Activated CD8-positive, alpha-beta T cell treated with anti-CD3 and anti-CD28 coated beads, Interleukin-2, amount 10 ng/mL, durations not matched to agents 7 days and 5 days (primary cell): ENCODE measurements at regions not wholly inside any gene's neighbourhood (a gene's known extent, or its start where the extent isn't known, plus 50 kb on each side); places are given as distances from the start of the nearest gene placed in this dataset.

Experiments
- ATAC-seq: fragments of 150-1000 bp; cut with Tn5 transposase; one replicate; pipeline ENCODE4 v1.10.0; 2021; ENCODE audit warnings: moderate library complexity
- CTCF ChIA-PET: fragments of 350-600 bp; sonication (Branson Sonifier 250); formaldehyde crosslinking; loops from one replicate; lab custom pipeline; 2021; ENCODE audit warnings: antibody characterized with exemption; lab: Charles Lee
- POLR2A ChIA-PET: fragments of 350-600 bp; sonication (Branson Sonifier 250); formaldehyde crosslinking; loops from one replicate; lab custom pipeline; 2021; ENCODE audit warnings: antibody characterized with exemption; lab: Charles Lee
- DNase-seq: peaks from one replicate; pipeline ENCODE4 v3.0.0-alpha.2; 2020
- H3K27ac Mint-ChIP-seq: one replicate; pipeline ENCODE4 v1.8.0; 2021; ENCODE audit warnings: mild to moderate bottlenecking, mixed read lengths
- H3K27me3 Mint-ChIP-seq: one replicate; pipeline ENCODE4 v1.8.0; 2021; ENCODE audit warnings: low read depth, mixed read lengths
- H3K36me3 Mint-ChIP-seq: one replicate; pipeline ENCODE4 v1.8.0; 2021; ENCODE audit warnings: low read depth, mixed read lengths
- H3K4me1 Mint-ChIP-seq: one replicate; pipeline ENCODE4 v1.8.0; 2021; ENCODE audit warnings: low read depth, mixed read lengths
- H3K4me3 Mint-ChIP-seq: one replicate; pipeline ENCODE4 v1.8.0; 2021; ENCODE audit warnings: mild to moderate bottlenecking, mixed read lengths
- H3K9me3 Mint-ChIP-seq: one replicate; pipeline ENCODE4 v1.8.0; 2022; ENCODE audit warnings: mixed read lengths; ENCODE audit not compliant: insufficient read depth

- peaks cover 3% of the 10 kb centered on the region for H3K27me3 Mint-ChIP-seq
- DNase-seq (no peak), ATAC-seq (no peak)
- H3K27ac Mint-ChIP-seq, result no peak overlapping the region
- no peak overlapping the region for H3K4me3 Mint-ChIP-seq
- POLR2A ChIA-PET, result no interaction called here
- H3K9me3 Mint-ChIP-seq, result no peaks in the 10 kb centered on the region
- no peaks in the 10 kb centered on the region for H3K4me1 Mint-ChIP-seq
- CTCF ChIA-PET, result no interaction called here
- H3K36me3 Mint-ChIP-seq, result no peaks in the 10 kb centered on the region
Measured at GRCh38 chr2:42855221-42855970, 63.0 kb upstream of the HAAO start.

DNA sequence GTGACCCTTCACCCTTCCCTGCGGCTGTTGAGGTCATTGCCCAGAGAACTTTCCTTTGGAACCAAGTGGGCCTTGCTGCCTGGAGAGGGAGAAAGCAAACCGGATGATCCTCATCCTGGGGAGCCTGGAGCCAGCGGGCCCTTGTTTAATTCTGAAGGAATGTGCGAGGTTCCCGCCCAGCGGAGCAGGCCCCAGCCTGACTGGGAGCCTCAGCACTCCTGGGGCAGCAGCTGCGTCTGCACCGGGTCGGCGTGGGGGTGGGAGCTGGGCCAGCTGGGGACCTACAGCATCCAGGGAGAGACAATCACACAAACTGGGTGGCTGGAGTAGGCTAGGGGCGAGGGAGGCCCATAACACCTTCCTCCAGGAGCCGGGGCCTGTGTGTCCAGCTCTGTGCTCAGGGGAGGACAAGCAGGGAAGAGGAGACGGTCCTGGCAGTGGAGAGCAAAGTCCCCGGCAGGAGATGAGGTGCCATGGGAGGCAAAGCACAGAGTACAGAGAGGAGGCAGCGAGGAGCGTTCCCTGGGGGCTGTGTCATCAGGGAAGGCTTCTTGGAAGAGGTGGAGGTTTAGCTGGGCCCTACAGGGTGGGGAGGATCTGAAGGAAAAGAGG lies 61.9 kb upstream of the HAAO start:
- POLR2A ChIA-PET, result no interaction called here
- ATAC-seq (no peak), DNase-seq (no peak)
- Mint-ChIP-seq H3K4me1 (no peaks in the 10 kb centered on the region), H3K4me3 (no peak overlapping the region), H3K27me3 (no peaks in the 10 kb centered on the region), H3K9me3 (no peaks in the 10 kb centered on the region), H3K27ac (no peak overlapping the region), H3K36me3 (no peaks in the 10 kb centered on the region)
- CTCF ChIA-PET, result no interaction called here

GRCh38 chr2:42853549-42854206 lies 61.3 kb upstream of the HAAO start:
- DNase-seq, result no peak
- H3K27ac Mint-ChIP-seq, result no peak overlapping the region
- no peaks in the 10 kb centered on the region for H3K27me3 Mint-ChIP-seq
- ATAC-seq, result no peak
- no peaks in the 10 kb centered on the region for H3K9me3 Mint-ChIP-seq
- no peaks in the 10 kb centered on the region for H3K4me1 Mint-ChIP-seq
- no peaks in the 10 kb centered on the region for H3K36me3 Mint-ChIP-seq
- POLR2A ChIA-PET, result no interaction called here
- H3K4me3 Mint-ChIP-seq, result no peak overlapping the region
- CTCF ChIA-PET, result no interaction called here

DNA sequence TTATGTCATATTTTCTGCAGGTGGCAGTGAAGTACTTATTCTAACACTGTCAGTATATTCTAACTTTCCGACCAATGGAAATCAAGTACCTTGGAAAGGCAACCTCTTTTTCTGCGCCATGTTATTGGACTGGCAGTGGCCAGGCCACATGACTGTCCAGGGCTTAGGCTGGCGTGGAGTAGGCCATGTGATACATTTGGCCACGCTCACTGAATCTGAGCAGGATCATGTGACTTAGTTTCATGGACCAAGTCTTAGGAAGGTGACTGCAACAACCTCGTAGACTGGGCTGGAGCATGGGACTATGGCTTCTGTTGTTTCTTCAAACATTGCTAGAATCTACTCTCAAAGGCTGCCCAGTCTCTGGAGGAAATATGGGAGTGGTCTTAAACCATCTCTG lies 60.4 kb upstream of the HAAO start:
- DNase-seq (no peak), ATAC-seq (no peak)
- ChIA-PET POLR2A (no interaction called here), CTCF (interaction anchor here (0.5 kb wide), 1 partner anchor 39 kb away, joined by 3 read pairs; no protein-coding TSS in a partner anchor)
- Mint-ChIP-seq H3K4me3 (no peak overlapping the region), H3K9me3 (no peaks in the 10 kb centered on the region), H3K4me1 (no peaks in the 10 kb centered on the region), H3K27me3 (no peaks in the 10 kb centered on the region), H3K27ac (no peak overlapping the region), H3K36me3 (no peaks in the 10 kb centered on the region)

- no peak overlapping the region for H3K27ac Mint-ChIP-seq
- no peak for DNase-seq
- H3K36me3 Mint-ChIP-seq, result no peaks in the 10 kb centered on the region
- ATAC-seq, result no peak
- H3K9me3 Mint-ChIP-seq, result no peaks in the 10 kb centered on the region
- H3K4me3 Mint-ChIP-seq, result no peak overlapping the region
- CTCF ChIA-PET, result no interaction called here
- POLR2A ChIA-PET, result no interaction called here
- no peaks in the 10 kb centered on the region for H3K27me3 Mint-ChIP-seq
- H3K4me1 Mint-ChIP-seq, result no peaks in the 10 kb centered on the region
Measured at GRCh38 chr2:42851740-42852250, 59.4 kb upstream of the HAAO start.

DNA sequence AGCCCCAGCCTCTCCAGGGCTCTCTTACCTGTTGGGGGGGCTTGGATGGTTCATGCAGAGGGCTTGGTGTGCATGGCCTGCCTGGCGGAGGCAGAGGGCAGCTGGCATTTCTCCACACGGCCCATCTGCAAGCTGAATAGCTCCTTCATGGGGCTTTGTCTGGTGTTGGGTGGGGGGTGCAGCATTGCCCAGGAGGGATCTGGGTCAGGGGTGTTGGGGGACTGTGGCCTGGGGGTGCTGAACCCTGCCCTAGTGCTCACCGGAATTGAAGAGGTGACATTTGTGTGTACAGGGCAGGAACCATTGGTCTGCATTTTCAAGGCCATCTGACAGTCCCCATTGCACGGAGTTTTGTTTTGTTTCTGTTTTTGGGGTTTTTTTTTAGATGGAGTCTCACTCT lies 58.8 kb upstream of the HAAO start:
- no peak for ATAC-seq
- DNase-seq, result no peak
- Mint-ChIP-seq H3K4me3 (no peak overlapping the region), H3K27me3 (no peaks in the 10 kb centered on the region), H3K36me3 (no peaks in the 10 kb centered on the region), H3K27ac (no peak overlapping the region), H3K9me3 (no peaks in the 10 kb centered on the region), H3K4me1 (no peaks in the 10 kb centered on the region)
- CTCF ChIA-PET, result no interaction called here
- POLR2A ChIA-PET, result no interaction called here

DNA sequence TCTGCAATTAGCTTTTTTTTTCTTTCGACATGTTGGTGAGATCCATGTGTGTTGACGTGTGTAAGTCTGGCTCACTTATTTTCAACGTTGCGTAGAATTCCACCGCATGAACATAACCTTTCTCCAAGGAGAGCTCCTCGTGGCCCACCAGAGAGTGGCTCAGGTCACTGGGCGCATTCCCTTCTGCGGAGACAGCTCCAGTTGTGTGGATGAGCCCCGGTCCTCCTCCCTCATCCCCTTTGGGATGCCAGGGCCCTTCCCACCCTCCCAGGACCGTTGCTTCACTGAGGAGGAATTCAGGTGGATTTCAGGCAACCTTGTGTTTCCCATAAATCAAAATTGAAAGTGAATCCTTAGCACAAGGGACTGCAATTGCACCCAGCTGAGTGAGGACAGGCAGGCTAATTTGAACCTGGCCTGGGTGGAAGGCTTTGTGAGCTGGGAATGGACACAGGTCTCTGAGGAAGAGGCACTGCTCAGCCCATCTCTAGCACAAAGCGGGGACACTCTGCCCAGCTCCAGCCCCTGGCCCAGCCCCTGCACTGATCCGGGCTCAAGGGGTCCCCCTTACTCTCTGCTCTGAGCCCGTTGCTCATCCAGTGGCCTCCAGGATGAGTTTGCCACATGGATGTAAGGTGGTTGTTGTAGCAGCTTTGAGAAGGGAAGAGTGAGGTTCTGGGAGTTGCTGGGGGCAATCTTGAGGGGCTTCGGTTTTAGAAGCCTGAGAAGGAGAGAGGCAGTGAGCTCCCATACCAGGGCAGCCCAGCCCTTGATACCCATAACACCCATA lies 57.8 kb upstream of the HAAO start:
- Mint-ChIP-seq H3K4me1 (no peaks in the 10 kb centered on the region), H3K36me3 (no peaks in the 10 kb centered on the region), H3K27me3 (no peaks in the 10 kb centered on the region), H3K4me3 (no peak overlapping the region), H3K9me3 (no peaks in the 10 kb centered on the region), H3K27ac (no peak overlapping the region)
- CTCF ChIA-PET, result interaction anchor here (1.2 kb wide), 1 partner anchor 22 kb away, joined by 3 read pairs; no protein-coding TSS in a partner anchor
- DNase-seq, result no peak
- POLR2A ChIA-PET, result no interaction called here
- ATAC-seq, result no peak

GRCh38 chr2:42849311-42849710 lies 56.9 kb upstream of the HAAO start:
- POLR2A ChIA-PET, result no interaction called here
- Mint-ChIP-seq H3K9me3 (no peaks in the 10 kb centered on the region), H3K27ac (no peak overlapping the region)

DNA sequence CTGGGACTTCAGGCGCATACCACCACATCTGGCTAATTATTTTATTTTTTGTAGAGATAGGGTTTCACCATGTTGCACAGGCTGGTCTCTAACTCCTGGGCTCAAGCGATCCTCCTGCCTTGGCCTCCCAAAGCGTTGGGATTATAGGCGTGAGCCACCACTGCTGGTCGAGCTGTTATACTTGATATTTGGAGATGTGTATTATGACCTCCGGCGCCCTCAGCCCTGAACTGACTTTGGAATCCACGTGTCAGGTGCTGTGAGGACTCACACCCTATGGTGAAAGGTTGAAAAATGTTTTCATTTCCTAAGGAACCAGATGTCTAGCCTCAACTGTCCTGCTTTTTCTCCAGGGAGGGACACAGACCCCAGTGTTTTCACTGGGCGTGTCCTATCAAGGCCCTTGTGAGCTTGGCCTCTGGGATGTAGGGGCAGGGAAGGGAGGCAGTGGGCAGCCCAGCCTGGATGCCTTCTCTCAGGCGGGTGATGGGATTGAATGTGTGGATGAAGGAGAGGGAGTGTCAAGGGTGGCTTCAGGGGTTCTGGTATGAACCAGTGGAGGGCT lies 56.4 kb upstream of the HAAO start:
- Mint-ChIP-seq H3K9me3 (no peaks in the 10 kb centered on the region), H3K36me3 (no peaks in the 10 kb centered on the region), H3K27me3 (no peaks in the 10 kb centered on the region), H3K27ac (no peak overlapping the region), H3K4me1 (no peaks in the 10 kb centered on the region), H3K4me3 (no peak overlapping the region)
- ChIA-PET POLR2A (no interaction called here), CTCF (no interaction called here)
- DNase-seq, result no peak
- ATAC-seq, result no peak

More at GRCh38 chr2:42849311-42849710, 56.9 kb upstream of the HAAO start:
- Mint-ChIP-seq H3K27me3 (no peaks in the 10 kb centered on the region), H3K4me3 (no peak overlapping the region), H3K36me3 (no peaks in the 10 kb centered on the region), H3K4me1 (no peaks in the 10 kb centered on the region)
- DNase-seq, result no peak
- no peak for ATAC-seq
- CTCF ChIA-PET, result interaction anchor here (1.2 kb wide), 1 partner anchor 21 kb away, joined by 3 read pairs; no protein-coding TSS in a partner anchor

DNA sequence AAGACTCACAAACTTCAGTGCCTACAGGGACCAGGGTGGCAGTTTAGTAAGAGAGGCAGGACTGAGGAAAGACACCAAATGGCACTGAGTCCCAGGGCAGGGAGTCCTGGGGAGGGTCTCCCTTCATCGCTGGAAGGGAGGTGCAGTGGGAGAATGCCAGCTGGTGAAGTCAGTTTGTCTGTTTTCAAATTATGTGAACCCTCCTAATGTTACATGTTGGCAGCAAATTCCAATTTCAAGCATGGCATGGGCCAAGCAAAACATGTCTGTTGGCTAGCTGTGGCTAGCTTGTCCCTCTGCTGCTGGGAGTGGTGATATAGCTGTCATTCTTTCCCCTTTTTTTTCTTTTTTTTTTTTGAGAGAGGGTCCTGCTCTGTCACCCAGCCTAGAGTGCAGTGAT lies 55.9 kb upstream of the HAAO start:
- Mint-ChIP-seq H3K36me3 (no peaks in the 10 kb centered on the region), H3K4me3 (no peak overlapping the region), H3K27me3 (peaks cover 2% of the 10 kb centered on the region), H3K27ac (no peak overlapping the region), H3K4me1 (no peaks in the 10 kb centered on the region), H3K9me3 (no peaks in the 10 kb centered on the region)
- POLR2A ChIA-PET, result no interaction called here
- ATAC-seq, result no peak
- CTCF ChIA-PET, result interaction anchor here (1.4 kb wide), 1 partner anchor 20 kb away, joined by 4 read pairs; no protein-coding TSS in a partner anchor
- no peak for DNase-seq

- CTCF ChIA-PET, result interaction anchor here (0.9 to 1.4 kb wide), 2 partner anchors 12 to 20 kb away, joined by 3 to 4 read pairs; no protein-coding TSS in a partner anchor
- Mint-ChIP-seq H3K27ac (no peak overlapping the region), H3K4me1 (no peaks in the 10 kb centered on the region), H3K9me3 (no peaks in the 10 kb centered on the region), H3K36me3 (no peaks in the 10 kb centered on the region), H3K27me3 (peaks cover 2% of the 10 kb centered on the region), H3K4me3 (no peak overlapping the region)
- no peak for ATAC-seq
- no peak for DNase-seq
- POLR2A ChIA-PET, result no interaction called here
Measured at GRCh38 chr2:42847596-42848151, 55.3 kb upstream of the HAAO start.
